ENCODE measurements at regions not wholly inside any gene's neighbourhood (a gene's known extent, or its start where the extent isn't known, plus 50 kb on each side); places are given as distances from the start of the nearest gene placed in this dataset.
"Not testable (repeated sequence)": the region's sequence is repeated elsewhere in the genome, so short reads cannot be mapped to it uniquely, and the experiment has no call there.

GRCh38 chr16:63652091-63652490 is 1469.8 kb downstream of the CDH11 start:
- TF ChIP-seq CTCF (conservative IDR thresholded peaks at IDR 0.05; ENCODE audit: control insufficient read depth, insufficient read depth, low read depth, low read length) = no peak
- no peak for DNase-seq (ENCODE audit: low read depth)

DNA sequence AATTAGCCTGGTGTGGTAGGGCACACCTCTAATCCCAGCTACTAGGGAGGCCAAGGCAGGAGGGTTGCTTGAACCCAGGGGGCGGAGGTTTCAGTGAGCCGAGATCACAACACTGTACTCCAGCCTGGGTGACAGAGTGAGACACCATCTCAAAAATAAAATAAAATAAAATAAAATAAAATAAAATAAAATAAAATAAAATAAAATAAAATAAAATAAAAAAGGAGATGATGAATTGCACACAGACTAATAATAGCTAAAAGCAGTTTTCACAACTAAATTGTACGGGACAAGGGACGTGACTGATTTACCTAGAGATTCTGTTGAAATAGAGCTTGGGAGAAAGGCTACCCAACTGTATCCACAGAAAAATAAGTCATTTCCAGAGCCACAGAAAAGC is 1471.3 kb downstream of the CDH11 start:
- no peak for DNase-seq (ENCODE audit: low read depth)
- no peak overlapping the region for H3K4me3 ChIP-seq (ENCODE audit: control insufficient read depth, low read depth, low read length)
- TF ChIP-seq CTCF (conservative IDR thresholded peaks at IDR 0.05; ENCODE audit: control insufficient read depth, insufficient read depth, low read depth, low read length) = no peak

More at GRCh38 chr16:63652091-63652490, 1469.8 kb downstream of the CDH11 start:
- H3K4me3 ChIP-seq (ENCODE audit: control insufficient read depth, low read depth, low read length) = no peak overlapping the region

DNA sequence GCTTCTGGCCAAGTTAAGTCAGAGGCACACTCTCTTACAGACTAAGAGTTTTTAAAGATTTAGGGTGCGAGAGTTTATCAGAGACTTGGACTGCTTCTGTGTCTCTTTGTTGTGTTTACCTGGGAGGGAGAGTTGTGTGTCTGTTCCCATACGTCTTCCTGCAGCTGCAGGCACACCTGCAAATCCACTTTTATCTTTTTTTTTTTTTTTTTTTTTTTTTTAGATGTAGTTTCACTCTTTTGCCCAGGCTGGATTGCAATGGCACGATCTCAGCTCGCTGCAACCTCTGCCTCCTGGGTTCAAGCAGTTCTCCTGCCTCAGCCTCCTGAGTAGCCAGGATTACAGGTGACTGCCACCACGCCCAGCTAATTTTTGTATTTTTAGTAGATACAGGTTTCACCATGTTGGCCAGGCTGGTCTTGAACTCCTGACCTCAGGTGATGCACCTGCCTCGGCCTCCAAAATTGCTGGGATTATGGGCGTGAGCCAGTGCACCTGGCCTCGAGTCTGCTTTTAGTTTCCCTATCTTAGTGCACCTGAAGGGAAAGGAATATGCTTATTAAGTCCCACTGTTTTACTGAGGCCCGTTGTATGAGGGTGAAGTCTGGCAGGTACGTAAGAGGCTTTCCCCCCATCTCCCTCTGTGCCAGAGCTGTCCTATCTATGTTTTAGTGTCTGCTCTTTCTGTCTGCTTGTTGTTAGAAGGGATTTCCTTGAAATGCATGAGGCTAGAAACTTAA is 1488.0 kb downstream of the CDH11 start:
- H3K4me3 ChIP-seq (ENCODE audit: control insufficient read depth, low read depth, low read length); DNase-seq (ENCODE audit: low read depth): not testable (repeated sequence)

DNA sequence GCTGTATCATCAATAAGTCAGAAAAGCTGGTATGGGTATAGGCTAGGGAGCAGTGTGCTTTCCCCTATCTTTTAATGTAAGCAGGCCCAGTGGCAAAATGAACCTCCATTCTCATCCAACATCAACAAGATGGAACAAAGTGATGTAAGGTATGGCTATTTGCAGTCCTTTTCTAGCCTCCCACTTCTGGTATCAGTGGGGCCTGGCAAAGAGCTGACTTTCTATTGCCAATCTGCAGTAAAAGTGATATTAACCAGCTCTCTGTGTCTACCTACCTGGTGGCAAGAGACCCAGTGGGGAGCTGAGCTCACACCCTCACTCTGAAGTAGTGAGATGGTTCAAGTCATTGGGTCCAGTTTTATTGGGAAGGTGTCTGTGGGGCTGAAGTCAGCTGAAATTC is 1492.6 kb downstream of the CDH11 start:
- no peak overlapping the region for H3K4me3 ChIP-seq (ENCODE audit: control insufficient read depth, low read depth, low read length)
- DNase-seq (ENCODE audit: low read depth) = no peak
- TF ChIP-seq CTCF (conservative IDR thresholded peaks at IDR 0.05; ENCODE audit: control insufficient read depth, insufficient read depth, low read depth, low read length) = no peak

- no peak overlapping the region for H3K4me3 ChIP-seq (ENCODE audit: control insufficient read depth, low read depth, low read length)
- no peak for DNase-seq (ENCODE audit: low read depth)
- TF ChIP-seq CTCF (conservative IDR thresholded peaks at IDR 0.05; ENCODE audit: control insufficient read depth, insufficient read depth, low read depth, low read length) = no peak
Measured at GRCh38 chr16:63628812-63629211, 1493.1 kb downstream of the CDH11 start.

GRCh38 chr16:63625126-63625525 is 1496.7 kb downstream of the CDH11 start:
- no peak for DNase-seq (ENCODE audit: low read depth)
- no peak overlapping the region for H3K4me3 ChIP-seq (ENCODE audit: control insufficient read depth, low read depth, low read length)
- TF ChIP-seq CTCF (conservative IDR thresholded peaks at IDR 0.05; ENCODE audit: control insufficient read depth, insufficient read depth, low read depth, low read length) = no peak

DNA sequence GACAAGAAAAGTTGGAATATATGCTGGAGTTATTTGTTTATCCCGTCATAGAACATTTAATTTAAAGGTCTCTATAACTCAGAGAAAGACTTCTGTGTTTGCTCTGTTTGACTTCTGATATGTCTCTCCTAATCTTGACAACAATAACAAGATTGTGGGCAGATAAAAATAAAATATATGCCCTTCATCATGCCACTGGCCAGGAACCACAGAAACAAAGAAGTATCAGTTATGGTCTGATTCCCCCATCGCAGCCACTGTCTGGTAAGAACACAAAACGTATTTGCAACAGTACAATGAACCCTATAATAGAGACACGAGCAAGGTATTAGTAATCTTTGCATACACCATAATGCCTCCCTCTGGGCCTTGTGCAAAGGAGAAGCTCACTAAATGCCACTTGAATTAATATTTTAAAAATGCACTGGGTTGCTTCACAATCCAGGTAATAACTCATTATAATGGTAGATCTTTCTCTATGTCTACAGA is 1498.3 kb downstream of the CDH11 start:
- no peak for TF ChIP-seq CTCF (conservative IDR thresholded peaks at IDR 0.05; ENCODE audit: control insufficient read depth, insufficient read depth, low read depth, low read length)
- DNase-seq (ENCODE audit: low read depth) = no peak
- no peak overlapping the region for H3K4me3 ChIP-seq (ENCODE audit: control insufficient read depth, low read depth, low read length)
